Activated CD4-positive, alpha-beta T cell treated with anti-CD3 and anti-CD28 coated beads, Interleukin-2, amount 10 ng/mL, durations not matched to agents 7 days and 5 days (primary cell): ENCODE measurements at regions not wholly inside any gene's neighbourhood (a gene's known extent, or its start where the extent isn't known, plus 50 kb on each side); places are given as distances from the start of the nearest gene placed in this dataset.

ENCODE experiments used
- CTCF ChIA-PET: fragments of 350-600 bp; sonication (Branson Sonifier 250); formaldehyde crosslinking; loops from one replicate; lab custom pipeline; 2021; ENCODE audit warnings: antibody characterized with exemption; lab: Charles Lee
- POLR2A ChIA-PET: fragments of 350-600 bp; sonication (Branson Sonifier 250); formaldehyde crosslinking; loops from one replicate; lab custom pipeline; 2021; ENCODE audit warnings: antibody characterized with exemption; lab: Charles Lee
- DNase-seq: peaks from one replicate; pipeline ENCODE4 v3.0.0-alpha.2; 2020
- H3K27ac Mint-ChIP-seq: one replicate; pipeline ENCODE4 v1.8.0; 2021; ENCODE audit warnings: mild to moderate bottlenecking, moderate library complexity, mixed read lengths
- H3K27me3 Mint-ChIP-seq: one replicate; pipeline ENCODE4 v1.8.0; 2021; ENCODE audit warnings: mixed read lengths
- H3K36me3 Mint-ChIP-seq: one replicate; pipeline ENCODE4 v1.8.0; 2021; ENCODE audit warnings: low read depth, mixed read lengths
- H3K4me1 Mint-ChIP-seq: one replicate; pipeline ENCODE4 v1.8.0; 2021; ENCODE audit warnings: mixed read lengths
- H3K4me3 Mint-ChIP-seq: one replicate; pipeline ENCODE4 v1.8.0; 2021; ENCODE audit warnings: mild to moderate bottlenecking, moderate library complexity, mixed read lengths
- H3K9me3 Mint-ChIP-seq: one replicate; pipeline ENCODE4 v1.8.0; 2021; ENCODE audit warnings: mixed read lengths

DNA sequence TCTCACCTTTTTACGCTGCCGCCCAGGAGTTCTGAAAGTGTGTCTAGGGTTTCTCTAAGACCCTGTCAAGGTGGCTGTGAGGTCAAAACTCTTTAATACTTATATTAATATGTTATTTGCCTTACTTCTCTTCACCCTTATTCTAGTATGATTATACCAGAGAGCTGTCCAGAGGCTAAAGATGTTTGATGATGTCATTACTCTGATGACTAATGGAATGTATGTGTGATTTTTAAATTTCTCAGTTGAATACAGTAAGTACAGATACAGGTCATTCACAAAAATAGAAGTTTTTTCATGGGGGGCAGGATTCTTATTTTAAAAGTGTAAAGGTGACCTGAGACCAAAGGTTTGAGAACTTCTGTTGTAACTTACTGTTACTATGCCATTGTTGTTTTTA lies 150.6 kb upstream of the FOXP2 start:
- Mint-ChIP-seq H3K27me3 (no peaks in the 10 kb centered on the region), H3K27ac (no peak overlapping the region), H3K36me3 (no peaks in the 10 kb centered on the region), H3K4me1 (no peaks in the 10 kb centered on the region), H3K9me3 (no peaks in the 10 kb centered on the region), H3K4me3 (no peak overlapping the region)
- DNase-seq, result no peak
- CTCF ChIA-PET, result no interaction called here
- POLR2A ChIA-PET, result no interaction called here

DNA sequence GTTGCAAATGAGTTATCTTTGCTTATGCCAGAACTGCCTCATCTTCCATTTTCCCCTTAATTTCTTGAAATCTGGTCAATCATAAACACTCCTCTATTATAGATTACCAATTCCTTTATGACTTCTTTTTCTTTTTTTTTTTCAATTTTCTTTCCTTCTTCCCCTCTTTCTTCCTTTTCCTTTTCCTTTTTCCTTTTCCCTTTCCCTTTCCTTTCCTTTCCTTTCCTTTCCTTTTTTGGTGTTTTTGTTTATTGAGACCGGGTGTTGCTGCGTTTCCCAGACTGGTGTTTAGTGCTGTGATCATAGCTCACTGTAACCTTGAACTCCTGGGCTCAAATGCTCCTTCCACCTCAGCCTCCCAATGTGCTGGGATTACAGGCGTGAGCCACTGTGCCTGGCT lies 151.4 kb upstream of the FOXP2 start:
- ChIA-PET POLR2A (no interaction called here), CTCF (interaction anchor here (0.7 kb wide), 1 partner anchor 90 kb away, joined by 4 read pairs; no protein-coding TSS in a partner anchor)
- H3K4me1 Mint-ChIP-seq, result no peaks in the 10 kb centered on the region
- no peak overlapping the region for H3K27ac Mint-ChIP-seq
- DNase-seq, result no peak
- H3K36me3 Mint-ChIP-seq, result no peaks in the 10 kb centered on the region
- H3K9me3 Mint-ChIP-seq, result no peaks in the 10 kb centered on the region
- H3K27me3 Mint-ChIP-seq, result no peaks in the 10 kb centered on the region
- H3K4me3 Mint-ChIP-seq, result no peak overlapping the region

DNA sequence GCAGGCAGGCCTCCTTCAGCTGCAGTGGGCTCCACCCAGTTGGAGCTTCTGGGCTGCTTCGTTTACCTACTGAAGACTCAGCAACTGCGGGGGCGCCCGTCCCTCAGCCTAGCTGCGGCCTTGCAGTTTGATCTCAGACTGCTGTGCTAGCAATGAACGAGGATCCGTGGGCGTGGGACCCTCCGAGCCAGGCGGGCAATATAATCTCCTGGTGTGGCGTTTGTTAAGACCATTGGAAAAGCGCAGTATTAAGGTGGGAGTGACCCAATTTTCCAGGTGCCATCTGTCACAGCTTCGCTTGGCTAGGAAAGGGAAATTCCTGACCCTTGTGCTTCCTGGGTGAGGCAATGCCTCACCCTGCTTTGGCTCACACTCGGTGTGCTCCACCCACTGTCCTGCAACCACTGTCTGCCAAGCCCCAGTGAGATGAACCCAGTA lies 159.2 kb upstream of the FOXP2 start:
- ChIA-PET CTCF (no interaction called here), POLR2A (no interaction called here)
- no peak for DNase-seq
- Mint-ChIP-seq H3K4me1 (no peaks in the 10 kb centered on the region), H3K27ac (no peak overlapping the region), H3K36me3 (no peaks in the 10 kb centered on the region), H3K4me3 (no peak overlapping the region), H3K27me3 (no peaks in the 10 kb centered on the region), H3K9me3 (peaks cover 3% of the 10 kb centered on the region)

DNA sequence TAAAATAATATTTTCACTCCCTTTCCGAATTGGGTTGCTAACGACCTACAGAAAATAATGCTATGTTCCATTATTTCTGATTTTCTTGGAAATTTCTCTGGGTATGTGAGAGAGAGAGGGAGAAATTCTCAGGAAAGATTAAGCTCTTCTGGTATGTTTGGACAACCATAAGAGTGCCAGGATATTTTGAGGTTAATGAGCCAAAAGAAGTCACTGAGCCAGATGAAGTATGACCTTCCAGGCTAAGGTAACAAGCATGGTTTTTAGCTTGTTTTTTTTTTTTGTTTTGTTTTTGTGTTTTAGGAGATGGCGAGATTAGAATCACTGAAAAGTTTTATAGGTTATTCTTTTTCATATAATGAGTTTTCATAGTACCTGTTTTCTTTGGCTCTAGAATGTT lies 171.0 kb upstream of the FOXP2 start:
- CTCF ChIA-PET, result no interaction called here
- H3K27me3 Mint-ChIP-seq, result no peaks in the 10 kb centered on the region
- POLR2A ChIA-PET, result no interaction called here
- no peak for DNase-seq
- H3K27ac Mint-ChIP-seq, result no peak overlapping the region
- no peaks in the 10 kb centered on the region for H3K9me3 Mint-ChIP-seq
- H3K4me3 Mint-ChIP-seq, result no peak overlapping the region
- H3K4me1 Mint-ChIP-seq, result no peaks in the 10 kb centered on the region
- H3K36me3 Mint-ChIP-seq, result no peaks in the 10 kb centered on the region

DNA sequence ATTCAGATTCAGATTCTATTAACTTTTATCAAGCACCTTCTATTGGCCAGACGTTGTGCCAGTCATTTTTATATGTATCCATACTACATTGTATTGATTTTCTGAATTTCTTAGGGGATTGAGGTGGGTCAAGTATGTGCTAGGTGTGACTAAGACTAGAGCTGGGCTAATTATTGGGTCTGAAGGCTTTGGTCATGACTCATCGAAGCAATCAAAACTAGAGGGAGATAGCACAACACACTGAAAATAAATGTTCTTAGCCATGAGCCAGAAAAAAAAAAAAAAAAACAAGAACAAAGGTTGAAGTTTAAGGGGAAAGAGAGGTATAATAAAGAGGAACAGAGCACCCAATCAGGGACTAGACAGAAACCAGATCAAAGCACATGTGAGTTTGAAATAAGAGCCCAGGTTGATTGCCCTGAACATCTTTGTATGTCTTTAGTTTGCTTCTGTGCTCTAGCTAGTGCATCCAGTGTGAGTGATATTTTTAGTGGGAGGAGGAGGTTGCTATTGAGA lies 171.6 kb upstream of the FOXP2 start:
- ChIA-PET POLR2A (no interaction called here), CTCF (no interaction called here)
- H3K9me3 Mint-ChIP-seq, result no peaks in the 10 kb centered on the region
- no peak overlapping the region for H3K27ac Mint-ChIP-seq
- no peaks in the 10 kb centered on the region for H3K4me1 Mint-ChIP-seq
- no peaks in the 10 kb centered on the region for H3K36me3 Mint-ChIP-seq
- no peaks in the 10 kb centered on the region for H3K27me3 Mint-ChIP-seq
- no peak for DNase-seq
- no peak overlapping the region for H3K4me3 Mint-ChIP-seq

DNA sequence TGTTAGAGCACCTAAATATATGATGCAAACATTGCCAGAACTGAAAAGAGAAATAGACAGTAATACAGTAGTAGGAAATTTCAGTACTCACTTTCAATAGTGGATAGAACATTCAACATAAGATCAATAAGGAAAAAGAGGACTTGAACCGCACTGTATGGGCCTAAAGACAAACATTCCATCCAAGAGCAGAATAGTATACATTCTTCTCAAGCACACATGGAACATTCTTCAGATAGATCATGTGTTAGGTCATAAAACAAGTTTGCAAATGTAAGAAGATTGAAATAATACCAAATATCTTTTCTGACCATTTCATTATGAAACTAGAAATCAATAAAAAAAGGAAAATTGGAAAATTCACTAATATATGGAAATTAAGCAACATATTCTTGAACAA lies 185.4 kb upstream of the FOXP2 start:
- Mint-ChIP-seq H3K9me3 (no peaks in the 10 kb centered on the region), H3K36me3 (no peaks in the 10 kb centered on the region), H3K4me3 (no peak overlapping the region), H3K27ac (no peak overlapping the region), H3K4me1 (no peaks in the 10 kb centered on the region), H3K27me3 (no peaks in the 10 kb centered on the region)
- no peak for DNase-seq
- ChIA-PET POLR2A (no interaction called here), CTCF (no interaction called here)

DNA sequence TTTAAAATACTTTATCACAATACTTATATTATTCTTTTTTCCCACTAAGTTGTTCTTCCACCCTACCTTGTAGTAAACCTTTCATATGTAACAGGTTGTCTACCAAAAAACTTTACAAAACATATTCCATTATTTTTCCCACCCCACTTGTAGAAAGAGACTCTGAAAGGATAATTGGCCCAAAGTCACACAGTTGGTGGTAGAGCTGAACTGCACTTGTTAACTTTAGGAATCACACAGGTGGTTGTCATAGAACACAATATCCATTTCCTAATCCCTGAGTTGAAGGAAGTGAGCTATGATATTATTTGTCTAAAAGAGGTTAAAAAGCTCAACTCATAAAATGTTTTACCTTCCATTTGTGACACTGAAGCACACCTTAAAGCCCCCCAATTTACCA lies 188.8 kb upstream of the FOXP2 start:
- no peaks in the 10 kb centered on the region for H3K36me3 Mint-ChIP-seq
- no peaks in the 10 kb centered on the region for H3K4me1 Mint-ChIP-seq
- H3K4me3 Mint-ChIP-seq, result no peak overlapping the region
- H3K27me3 Mint-ChIP-seq, result no peaks in the 10 kb centered on the region
- no peak for DNase-seq
- no peak overlapping the region for H3K27ac Mint-ChIP-seq
- CTCF ChIA-PET, result interaction anchor here (0.6 kb wide), 1 partner anchor 14 kb away, joined by 3 read pairs; no protein-coding TSS in a partner anchor
- POLR2A ChIA-PET, result no interaction called here
- no peaks in the 10 kb centered on the region for H3K9me3 Mint-ChIP-seq

DNA sequence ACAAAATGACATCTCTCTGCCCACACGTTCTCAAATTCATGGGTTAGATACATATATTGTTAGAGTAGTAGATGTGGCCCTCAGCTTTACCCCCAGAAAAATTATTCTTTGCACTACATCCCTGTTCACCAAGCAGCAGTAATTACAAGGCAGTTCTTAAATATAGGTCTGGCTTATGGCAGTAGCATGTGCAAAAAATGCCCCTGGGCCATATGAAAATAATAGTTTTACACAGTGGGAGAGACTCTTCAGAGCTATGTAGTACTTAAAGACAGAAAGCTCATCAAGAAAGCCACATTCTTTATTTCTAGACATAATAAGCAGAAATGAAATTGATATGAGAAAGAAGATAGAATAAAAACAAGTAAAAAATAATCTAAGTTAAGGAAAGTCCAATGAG lies 196.3 kb upstream of the FOXP2 start:
- no peaks in the 10 kb centered on the region for H3K27me3 Mint-ChIP-seq
- H3K36me3 Mint-ChIP-seq, result no peaks in the 10 kb centered on the region
- DNase-seq, result no peak
- ChIA-PET CTCF (no interaction called here), POLR2A (no interaction called here)
- H3K9me3 Mint-ChIP-seq, result no peaks in the 10 kb centered on the region
- H3K4me1 Mint-ChIP-seq, result no peaks in the 10 kb centered on the region
- no peak overlapping the region for H3K4me3 Mint-ChIP-seq
- no peak overlapping the region for H3K27ac Mint-ChIP-seq

DNA sequence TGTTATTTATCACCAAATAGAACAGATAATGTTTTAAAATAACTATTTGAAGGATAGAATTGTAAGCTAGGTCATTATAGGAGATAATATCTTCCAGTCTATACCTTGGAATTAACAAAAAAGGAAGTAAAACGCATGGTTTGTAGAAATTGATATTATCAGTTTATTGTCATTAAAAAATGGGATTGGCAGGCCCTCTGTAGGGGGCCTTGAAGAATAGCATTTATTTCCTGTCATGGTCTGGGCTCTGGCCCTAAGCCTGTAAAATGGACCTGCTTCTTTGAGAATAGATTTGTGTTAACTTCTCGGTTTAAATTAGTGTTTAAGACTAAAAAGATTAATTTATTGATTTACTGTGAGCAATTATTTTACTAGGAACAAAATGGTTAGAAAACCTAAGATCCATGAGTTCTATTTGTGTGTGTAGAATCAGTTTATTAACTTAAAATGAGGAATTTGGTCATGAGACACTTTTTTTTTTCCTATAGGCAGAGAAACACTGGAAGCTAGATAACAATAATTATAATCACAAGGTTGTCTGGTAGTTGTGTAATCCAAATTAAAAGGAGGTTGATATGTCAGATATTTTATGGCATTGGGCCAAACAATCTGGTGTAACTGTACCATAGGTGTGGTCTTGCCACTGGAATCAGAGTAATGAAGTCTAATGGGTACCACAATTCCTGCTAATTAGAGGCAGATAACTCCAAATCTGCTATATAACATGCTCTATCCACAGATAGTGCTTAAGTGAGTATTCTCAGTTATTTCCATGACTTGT lies 197.4 kb upstream of the FOXP2 start:
- POLR2A ChIA-PET, result no interaction called here
- Mint-ChIP-seq H3K9me3 (no peaks in the 10 kb centered on the region), H3K4me1 (no peaks in the 10 kb centered on the region), H3K36me3 (no peaks in the 10 kb centered on the region), H3K27me3 (no peaks in the 10 kb centered on the region), H3K4me3 (no peak overlapping the region), H3K27ac (no peak overlapping the region)
- DNase-seq, result no peak
- CTCF ChIA-PET, result no interaction called here

DNA sequence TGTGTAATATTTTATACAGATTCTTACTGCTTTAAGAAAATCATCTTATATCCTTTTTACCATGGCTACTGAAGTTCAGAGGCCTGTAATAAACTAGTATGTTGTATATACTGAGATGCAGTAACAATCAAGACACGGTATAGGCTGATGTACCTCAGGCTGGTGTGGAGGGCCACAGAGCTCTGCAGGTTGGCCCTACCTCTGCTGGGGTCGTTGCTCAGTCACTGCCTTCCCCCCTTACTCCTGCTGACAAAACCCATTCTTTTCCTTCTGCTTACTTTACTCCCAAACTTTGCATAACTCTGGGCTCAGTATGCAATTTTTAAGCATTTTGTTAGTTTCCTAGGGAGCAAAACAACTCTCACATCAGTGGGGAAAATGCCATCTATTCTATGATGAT lies 200.1 kb upstream of the FOXP2 start:
- ChIA-PET POLR2A (no interaction called here), CTCF (no interaction called here)
- no peak overlapping the region for H3K27ac Mint-ChIP-seq
- no peaks in the 10 kb centered on the region for H3K36me3 Mint-ChIP-seq
- H3K4me1 Mint-ChIP-seq, result no peaks in the 10 kb centered on the region
- no peaks in the 10 kb centered on the region for H3K9me3 Mint-ChIP-seq
- H3K4me3 Mint-ChIP-seq, result no peak overlapping the region
- no peaks in the 10 kb centered on the region for H3K27me3 Mint-ChIP-seq
- no peak for DNase-seq

DNA sequence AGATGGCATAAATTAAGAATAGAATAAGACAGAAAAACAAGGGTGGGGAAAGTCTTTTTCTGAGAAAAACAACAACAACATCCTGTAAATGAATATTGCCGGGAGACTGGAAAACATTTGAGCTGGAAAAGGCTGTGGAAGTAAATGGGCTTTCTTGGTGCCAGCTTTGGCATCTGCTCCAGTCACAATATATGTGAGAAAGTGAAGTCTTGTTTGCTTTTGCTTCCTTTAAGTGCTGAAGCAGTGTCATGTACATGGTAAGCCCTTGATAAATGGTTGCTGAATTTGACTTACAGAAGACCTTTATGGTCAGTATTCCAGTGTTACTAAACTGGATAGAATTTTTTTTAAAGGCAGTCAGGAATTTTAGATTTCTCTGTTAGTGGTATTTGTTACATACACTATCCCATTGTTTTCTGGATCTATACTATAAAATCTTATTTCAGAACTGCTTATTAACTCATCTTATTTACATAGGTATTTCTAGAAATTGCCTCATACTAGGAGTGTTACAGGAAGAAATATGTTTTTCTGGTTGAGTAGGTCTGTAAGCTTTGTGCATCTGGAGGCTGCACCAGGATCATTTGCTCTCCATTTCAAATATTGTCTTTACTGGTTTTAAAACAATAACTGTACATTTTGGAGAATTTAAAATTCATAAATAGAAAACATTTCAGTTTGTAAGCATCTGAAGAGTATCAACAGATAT lies 201.7 kb upstream of the FOXP2 start:
- H3K4me3 Mint-ChIP-seq, result no peak overlapping the region
- ChIA-PET CTCF (no interaction called here), POLR2A (no interaction called here)

DNA sequence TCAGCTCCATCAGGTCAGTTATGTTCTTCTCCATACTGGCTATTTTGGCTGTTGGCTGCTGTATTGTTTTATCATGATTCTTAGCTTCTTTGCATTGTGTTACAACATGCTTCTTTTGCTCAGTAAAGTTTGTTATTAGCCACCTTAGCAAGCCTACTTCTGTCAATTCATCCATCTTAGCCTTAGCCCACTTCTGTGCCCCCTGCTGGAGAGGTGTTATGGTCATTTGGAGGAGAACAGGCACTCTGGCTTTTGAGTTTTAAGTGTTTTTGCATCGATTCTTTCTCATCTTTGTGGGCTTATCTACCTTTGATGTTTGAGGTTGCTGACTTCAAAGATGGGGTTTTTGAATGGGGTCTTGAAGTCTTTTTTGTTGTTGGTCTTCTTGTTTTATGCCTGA lies 204.6 kb upstream of the FOXP2 start:
- Mint-ChIP-seq H3K27ac (no peak overlapping the region), H3K4me1 (no peaks in the 10 kb centered on the region), H3K27me3 (no peaks in the 10 kb centered on the region), H3K36me3 (no peaks in the 10 kb centered on the region), H3K9me3 (peaks cover 2% of the 10 kb centered on the region), H3K4me3 (no peak overlapping the region)
- CTCF ChIA-PET, result interaction anchor here (0.6 kb wide), 1 partner anchor 1375 kb away, joined by 4 read pairs; no protein-coding TSS in a partner anchor
- POLR2A ChIA-PET, result no interaction called here
- DNase-seq, result no peak

More for the DNA sequence above, 201.7 kb upstream of the FOXP2 start:
- no peaks in the 10 kb centered on the region for H3K4me1 Mint-ChIP-seq
- no peaks in the 10 kb centered on the region for H3K27me3 Mint-ChIP-seq
- no peak for DNase-seq
- peaks cover 2% of the 10 kb centered on the region for H3K9me3 Mint-ChIP-seq
- H3K27ac Mint-ChIP-seq, result no peak overlapping the region
- no peaks in the 10 kb centered on the region for H3K36me3 Mint-ChIP-seq

DNA sequence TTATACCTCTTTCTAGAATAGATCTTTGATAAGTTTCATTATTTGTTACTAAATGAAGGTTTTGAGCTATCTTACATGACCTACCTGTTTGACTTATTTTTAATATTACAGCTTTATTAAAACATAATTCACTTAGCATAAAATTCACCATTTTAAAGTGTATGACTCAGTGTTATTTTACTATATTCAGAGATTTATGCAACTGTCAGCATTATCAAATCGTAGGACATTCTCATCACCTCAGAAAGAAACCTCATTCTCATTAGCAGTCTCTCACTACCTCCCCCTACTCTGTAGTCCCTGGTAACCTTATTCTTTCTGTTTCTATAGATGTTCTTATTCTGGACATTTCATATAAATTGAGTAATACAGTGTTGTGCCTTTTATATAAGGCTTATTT lies 207.9 kb upstream of the FOXP2 start:
- peaks cover 2% of the 10 kb centered on the region for H3K9me3 Mint-ChIP-seq
- ChIA-PET POLR2A (no interaction called here), CTCF (no interaction called here)
- H3K27ac Mint-ChIP-seq, result no peak overlapping the region
- no peaks in the 10 kb centered on the region for H3K27me3 Mint-ChIP-seq
- H3K4me3 Mint-ChIP-seq, result no peak overlapping the region
- no peaks in the 10 kb centered on the region for H3K4me1 Mint-ChIP-seq
- H3K36me3 Mint-ChIP-seq, result no peaks in the 10 kb centered on the region
- DNase-seq, result no peak
